Astrocyte of the hippocampus (primary cell): ENCODE measurements at regions not wholly inside any gene's neighbourhood (a gene's known extent, or its start where the extent isn't known, plus 50 kb on each side); places are given as distances from the start of the nearest gene placed in this dataset.
A peak's percentile ranks its signal among the peaks of the same experiment; 100 is the strongest.

Experiments used
- DNase-seq: peaks from one replicate; pipeline ENCODE4 v3.0.0; 2011; ENCODE audit warnings: low read depth, low spot score

DNA sequence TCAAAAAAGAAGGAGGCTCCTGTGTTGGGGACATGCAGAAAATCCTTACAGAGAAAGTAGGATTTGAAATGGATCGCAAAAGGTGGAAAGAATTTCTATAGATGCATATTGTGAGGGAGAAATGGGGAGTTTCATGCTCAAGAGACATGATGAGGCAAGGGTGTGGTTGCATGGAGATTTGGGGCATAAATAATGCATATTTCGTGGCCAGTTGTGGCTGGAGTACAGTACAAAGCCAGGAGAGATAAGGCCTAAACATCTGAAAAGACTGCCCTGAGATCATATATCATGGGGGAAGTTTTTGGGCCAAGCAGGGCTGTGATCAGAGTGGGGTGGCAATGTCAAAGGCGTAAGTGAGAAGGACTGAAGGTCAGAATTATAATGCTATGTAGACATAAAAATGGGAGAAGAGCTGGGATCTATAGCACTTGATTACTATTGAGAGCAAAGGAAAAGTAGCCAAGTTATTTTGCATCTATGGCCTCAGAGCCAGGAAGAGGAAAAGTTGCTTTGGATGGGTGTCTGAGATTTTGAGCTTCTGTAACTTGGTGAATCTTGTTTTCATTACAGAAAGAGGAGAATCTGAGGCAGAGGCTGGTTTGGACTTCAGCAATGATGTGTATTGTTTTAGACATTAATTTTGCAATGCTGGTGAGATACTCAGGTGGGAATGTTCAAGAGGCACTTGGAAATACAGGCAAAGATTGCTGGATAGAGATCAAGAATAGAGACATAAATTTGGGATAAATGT is 166.6 kb downstream of the INHBA start:
- peak; percentile 23 for DNase-seq

DNA sequence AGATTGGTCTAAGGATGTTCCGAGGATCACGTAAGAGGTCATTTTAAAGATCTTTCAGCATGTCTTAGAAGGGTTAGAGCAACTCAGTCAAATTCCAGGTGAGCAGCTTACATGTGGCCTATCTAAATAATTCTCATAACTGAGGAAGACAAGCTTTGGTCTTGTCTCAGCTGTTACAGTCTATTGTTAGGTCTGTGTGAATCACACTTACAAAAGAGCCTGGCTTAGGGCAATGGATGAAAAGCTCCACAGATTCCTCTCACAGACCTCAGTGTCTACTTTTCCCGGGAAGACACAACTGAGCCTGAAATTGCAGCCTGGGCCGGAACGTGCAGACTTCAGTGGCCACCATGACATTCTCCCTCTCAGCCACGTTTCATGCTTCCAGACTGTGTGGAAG is 173.1 kb downstream of the INHBA start:
- DNase-seq = no peak

DNA sequence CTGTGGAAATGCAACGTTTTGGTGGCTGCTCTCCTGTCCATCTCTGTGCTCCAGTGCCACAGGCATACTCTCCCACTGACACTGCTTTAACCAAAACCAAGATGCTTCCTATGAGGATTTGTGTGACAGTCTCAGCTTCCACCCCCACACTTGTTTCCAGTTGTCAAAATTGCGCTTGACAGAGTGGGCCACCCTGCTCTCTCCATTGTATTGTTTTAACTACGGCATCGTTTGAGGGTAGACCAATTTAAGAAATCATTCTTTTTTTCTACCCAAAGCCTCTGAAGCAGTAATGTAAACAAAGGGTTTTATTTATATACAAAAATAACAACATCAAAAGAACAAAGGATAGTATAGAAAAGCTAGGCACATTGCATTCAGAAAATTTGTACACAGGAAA is 178.0 kb downstream of the INHBA start:
- DNase-seq = no peak

DNA sequence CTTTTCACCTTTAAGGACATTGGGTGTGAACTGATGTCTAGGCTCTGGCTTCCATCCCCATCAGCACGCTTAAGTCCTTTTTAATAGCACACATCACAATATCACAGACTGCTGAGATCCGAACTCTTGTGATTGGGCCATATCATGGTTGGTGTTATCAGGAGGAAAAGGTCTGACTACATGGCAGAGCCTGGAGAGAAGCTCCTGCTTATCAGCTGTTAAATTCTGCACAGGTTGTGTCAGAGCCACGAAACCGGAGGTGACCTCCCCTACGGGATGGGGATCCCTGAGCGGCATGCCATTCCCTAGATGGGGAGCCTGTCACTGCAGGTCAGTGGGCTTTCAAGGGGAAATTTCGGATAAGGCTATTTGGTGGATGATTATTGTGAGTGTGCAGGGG is 182.4 kb downstream of the INHBA start:
- DNase-seq = no peak

DNA sequence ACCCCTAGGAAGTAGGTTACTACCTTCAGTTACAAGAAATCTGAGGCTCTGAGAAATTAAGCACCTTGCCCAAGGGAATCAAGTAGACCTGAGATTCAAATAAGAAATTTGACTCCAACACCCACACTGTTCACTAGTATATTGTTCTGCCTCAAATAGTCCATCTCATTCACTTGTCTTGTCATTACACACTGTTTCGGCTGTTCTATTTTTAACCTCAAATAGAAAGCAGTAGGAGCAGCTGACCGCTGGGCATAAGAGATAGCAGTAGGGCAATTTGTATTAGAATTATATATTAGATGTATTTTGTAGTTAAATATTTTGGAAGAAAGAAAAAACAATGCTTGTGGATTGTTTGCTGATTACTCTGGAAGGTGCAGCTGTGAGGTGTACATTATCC is 185.1 kb downstream of the INHBA start:
- DNase-seq = no peak

DNA sequence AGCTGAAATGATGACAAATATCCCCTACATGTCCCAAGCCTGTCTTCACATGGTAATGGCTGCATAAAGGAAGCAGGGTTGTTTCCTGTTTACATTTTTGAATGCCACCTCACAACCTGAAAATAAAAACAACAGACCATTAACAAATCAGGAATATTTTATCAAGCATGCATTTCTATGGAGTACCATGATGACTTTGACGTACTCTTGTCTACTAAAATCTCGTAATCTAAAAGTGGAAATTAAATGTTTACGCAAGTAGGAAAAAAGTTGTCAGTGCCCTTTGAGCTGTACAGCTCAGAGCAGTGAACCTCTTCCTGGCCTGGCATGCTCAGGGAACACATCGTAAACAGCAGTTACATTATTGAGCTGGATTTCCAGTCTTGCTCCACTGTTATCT is 194.1 kb downstream of the INHBA start:
- no peak for DNase-seq

DNA sequence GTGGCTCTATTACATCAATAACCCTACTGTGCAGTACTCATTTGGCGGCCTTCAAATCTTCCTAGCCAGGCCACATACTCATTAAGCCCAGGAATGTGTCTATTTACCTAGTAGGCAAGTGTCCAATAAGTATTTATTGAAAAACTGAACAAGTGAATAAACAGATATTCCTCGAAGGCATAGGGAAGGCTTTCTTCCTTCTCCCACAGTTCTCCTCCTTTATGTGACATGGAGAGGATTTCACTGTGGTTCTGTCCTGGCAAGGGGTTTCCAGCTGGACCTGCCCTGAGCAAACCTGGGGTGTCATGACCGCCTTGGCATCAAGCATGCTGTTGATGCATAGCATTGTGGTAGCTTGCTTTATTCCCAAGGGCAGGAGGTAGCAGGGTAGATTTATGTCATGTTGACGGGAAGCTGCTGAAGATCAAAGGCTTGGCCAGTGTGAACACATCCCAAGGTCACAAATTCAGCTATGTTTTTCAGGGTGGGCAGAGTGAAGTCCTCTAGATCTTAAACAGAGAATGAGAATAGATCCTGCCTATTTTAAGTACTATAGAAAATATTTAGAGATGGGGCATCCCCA is 195.1 kb downstream of the INHBA start:
- no peak for DNase-seq

DNA sequence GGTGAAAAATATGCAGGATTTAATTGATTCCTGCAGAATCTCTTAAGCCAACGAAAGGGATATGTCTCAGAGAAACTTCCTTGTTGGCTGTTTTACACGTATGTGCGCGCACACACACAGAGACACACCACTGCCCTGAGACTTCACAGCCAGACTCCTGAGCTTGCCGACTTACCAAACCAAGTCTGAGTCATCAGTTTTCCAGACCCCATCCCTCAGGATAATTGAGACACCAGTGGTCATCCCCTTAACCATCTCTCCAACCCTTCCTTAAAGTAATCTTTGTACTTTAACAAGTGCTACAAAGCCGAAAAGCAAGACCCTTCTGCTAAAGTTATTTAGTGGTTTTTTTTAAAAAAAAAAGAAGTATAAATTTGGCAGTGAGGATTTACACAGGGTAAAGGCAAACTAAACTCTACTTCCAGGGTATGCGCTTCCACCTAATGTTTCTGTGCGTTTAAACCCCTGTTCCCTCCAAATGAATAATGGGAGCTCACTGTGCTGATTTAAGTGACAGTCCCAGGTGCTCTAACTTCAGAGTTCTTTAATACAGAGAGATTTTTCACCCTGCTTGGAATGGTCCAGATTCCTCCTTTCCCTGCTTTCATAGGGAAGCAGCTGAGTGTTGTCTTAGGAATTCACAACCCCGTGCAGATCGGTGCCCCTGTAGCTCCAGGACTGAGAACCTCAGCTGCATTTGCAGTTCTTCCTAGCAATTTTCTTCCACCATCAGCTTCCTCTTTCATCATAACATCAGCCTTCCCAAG is 198.5 kb downstream of the INHBA start:
- no peak for DNase-seq

DNA sequence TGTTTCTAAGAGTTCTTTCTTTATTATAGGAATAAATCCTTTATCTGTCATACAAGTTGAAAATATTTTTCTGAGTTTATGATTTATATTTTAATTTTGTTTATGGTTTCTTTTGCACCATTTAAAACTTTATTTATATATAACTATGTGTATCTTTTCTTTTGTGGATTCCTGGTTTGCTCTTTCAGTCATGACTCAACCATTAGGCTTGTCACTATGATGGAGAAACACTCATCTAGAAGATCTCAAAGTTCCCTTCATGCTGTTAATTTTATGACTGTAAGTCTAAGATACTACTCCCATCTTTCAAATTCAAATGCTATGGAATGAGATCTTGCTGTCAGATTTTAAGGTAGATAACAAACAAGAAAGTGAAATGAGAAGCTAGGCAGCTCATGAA is 199.5 kb downstream of the INHBA start:
- DNase-seq = peak; percentile 13

DNA sequence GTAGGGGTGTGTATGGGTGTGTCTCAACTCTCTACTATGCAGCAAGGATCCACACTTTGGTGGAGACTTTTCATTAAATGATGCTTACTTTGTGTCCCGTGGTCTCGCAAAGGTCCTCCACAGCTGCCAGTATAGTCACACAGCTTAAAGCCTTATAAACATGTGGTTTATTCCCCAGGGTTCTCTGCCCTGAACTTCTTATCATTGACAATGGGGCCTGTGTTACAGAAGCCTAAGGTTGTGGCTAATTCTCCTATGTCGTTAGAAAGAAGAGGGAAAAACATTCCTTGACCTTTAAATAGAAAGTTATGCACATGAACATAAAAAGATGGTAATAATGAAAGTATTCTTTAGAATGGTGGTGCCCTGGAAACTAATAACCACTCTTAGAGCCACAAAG is 201.4 kb downstream of the INHBA start:
- no peak for DNase-seq

DNA sequence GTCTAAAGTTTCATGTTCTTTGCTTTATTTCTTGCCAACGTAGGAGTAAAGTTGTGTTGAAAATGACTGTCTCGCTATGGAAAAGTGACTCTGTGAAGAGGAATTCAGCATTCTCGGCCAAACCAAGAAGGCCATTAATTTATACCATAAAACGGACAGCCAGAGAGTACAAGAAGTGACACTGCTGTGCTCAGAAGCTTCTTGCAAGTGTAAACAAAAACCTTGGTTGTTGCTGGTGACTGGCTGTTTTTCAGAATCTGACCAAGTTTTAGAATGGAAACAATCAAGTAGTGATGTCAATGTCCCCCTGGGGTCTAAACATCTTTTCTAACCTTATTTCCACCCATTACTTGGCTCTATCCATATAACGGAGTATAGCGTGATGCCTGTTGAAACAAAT is 201.9 kb downstream of the INHBA start:
- DNase-seq = no peak

DNA sequence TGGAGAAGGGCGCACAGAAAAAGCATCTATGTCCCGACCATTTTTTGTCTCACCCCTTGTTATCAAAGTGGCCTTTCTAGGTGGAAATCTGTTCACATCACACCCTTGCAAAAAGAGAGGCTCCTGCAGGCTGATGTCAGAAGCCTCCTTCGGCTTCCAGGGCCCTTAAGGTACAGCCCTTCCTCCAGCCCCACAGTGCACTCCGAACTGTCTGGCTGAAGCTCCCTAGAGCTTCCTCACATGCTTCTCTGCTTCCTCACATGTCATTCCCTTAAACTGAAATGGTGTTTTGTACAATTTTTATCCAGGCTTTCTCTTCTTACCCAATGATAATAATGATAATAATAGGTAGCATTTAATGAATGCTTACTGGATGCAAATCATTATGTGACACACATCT is 210.3 kb downstream of the INHBA start:
- DNase-seq = no peak

DNA sequence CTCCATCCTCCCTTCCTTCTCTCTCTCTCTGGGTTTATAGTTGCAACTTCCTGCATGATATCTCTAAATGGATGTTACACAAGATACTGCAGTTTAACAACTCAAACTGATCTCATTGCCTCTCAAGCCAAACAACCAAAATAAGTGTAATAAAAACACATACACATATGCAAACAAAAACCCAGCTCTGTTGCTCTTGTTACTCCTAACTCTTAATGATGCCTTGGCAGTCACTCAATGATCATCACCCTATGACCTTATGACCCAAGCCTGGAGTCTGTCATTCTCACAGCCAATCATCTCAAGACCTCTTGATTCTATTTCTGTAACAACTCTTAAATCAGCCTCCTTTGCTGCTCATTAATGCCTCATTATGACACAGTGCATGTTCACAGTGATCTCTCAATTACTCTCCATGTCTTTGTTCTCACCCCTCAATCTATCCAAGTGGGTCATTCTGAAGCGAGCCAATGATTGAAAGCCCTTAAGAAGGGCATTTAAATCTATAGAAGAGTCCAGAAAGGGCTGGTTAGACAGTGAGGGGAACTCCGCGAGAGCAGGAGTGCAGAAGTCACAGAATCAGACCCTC is 210.9 kb downstream of the INHBA start:
- DNase-seq = no peak

DNA sequence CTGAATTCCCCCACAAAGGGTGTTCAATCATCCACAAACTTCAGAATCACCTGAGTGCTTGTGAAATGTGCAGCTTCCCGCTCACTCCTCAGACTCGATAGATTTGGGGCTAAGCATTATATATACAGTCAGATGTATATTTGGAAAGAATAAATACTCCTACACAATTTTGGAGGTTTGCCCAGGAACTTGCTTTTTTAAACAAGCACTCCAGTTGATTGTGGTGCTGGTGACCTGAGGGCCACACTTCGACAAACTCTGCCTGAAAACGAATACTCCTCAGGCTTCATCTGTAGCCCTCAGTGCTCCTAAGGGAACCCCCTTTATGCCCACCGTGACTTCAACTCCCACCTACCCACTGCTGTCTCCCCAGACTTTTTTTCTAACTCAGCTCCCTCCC is 211.6 kb downstream of the INHBA start:
- DNase-seq = no peak

DNA sequence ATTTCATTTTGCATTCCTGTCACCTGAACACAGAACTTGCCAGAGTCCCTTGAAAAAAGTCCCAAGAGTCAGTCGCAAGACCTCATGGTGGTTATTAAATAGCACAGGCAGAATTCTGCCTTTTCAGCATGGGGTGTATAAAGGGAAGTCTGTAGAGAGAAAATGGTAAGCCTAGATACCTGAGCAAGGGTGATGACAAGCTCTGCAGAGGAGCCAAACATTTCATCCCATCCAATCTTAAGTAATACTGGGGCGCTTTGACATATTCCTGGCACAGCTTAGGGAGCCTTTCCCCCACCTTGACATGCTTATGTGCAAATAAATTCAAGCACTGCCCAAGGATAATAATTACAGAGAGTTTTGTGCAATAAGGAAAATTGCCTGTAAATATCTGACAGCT is 213.0 kb downstream of the INHBA start:
- no peak for DNase-seq

DNA sequence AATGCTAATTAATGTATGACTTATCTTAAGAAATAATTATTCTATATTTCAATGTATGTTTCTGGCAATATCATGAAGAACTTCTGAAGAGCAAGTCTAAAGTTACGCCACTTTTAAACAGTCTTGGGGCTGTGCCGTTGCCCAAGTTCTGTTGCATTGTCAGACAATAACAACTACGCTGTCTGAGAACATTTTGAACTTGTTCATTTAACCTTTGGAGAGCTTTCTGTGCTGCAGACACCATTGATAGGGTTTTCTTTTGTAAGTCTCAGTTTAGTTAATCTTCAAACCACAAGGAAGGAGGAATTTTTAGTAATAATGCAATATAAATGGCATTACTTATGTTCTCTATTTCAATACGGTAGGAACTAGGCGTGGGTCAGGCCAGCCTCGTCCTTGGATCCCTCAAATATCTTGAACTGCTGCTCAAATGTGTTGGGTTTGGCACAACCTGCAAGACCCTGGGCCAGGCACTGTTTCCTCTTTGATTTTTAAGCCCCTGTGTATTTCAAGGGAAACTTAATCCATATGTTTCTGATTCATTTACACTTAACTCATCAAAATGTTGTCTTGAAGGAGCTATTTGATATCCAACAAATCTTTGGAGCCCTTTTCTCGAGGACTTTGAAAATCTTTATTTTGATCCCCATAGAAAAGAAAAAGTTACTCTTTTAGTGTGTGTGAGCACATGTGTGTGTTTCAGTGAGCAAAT is 215.5 kb downstream of the INHBA start:
- no peak for DNase-seq

DNA sequence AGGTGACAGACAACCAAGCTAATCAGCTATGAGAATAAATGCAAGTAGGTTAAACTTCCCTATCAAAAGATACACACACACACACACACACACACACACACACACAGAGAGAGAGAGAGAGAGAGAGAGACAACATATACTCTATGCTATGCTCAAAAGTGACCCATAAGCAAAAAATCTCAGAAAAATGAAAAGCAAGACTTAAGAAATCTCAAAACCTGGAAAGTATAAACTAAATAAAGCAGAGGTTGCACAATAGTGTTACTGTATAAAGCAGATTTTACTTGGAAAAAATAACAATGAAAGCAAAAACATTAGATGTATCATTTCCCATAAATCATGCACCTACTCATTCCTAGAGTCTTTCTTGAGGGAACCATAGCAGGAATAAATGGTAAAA is 221.5 kb downstream of the INHBA start:
- no peak for DNase-seq

DNA sequence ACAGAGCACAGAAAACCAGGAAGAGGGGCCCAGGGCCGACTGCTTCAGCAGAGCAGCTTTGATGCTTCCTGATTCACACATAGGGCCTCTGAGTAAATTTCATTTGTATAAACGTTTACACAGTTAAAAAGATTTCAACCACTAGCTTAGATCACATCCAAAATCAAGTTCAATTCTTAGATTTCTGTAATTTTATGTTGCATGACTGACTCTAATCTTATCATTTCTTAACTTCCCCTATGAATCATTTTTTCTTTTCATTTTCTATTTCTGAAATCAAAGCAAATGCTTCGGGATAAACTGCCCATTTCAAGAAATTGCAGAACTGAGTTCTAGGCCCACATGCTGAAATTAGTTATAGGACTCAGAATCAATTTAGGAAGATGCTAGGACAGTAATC is 224.7 kb downstream of the INHBA start:
- no peak for DNase-seq

DNA sequence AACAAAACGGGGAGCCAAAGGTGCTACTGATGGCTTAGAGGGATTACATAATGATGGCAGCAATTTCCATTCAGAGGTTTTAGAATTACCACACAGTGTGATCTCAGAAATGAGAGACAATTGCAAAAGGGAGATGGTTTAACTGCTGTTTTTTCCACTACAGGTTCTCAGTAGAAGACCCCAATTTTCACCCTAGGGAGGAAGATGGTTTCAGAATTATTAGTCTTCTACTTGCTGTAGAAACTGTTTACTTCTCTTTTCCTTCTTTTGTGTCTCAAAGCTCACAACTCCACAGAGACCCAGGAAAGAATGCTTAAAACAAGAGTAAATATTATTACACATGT is 226.5 kb downstream of the INHBA start:
- DNase-seq = no peak

DNA sequence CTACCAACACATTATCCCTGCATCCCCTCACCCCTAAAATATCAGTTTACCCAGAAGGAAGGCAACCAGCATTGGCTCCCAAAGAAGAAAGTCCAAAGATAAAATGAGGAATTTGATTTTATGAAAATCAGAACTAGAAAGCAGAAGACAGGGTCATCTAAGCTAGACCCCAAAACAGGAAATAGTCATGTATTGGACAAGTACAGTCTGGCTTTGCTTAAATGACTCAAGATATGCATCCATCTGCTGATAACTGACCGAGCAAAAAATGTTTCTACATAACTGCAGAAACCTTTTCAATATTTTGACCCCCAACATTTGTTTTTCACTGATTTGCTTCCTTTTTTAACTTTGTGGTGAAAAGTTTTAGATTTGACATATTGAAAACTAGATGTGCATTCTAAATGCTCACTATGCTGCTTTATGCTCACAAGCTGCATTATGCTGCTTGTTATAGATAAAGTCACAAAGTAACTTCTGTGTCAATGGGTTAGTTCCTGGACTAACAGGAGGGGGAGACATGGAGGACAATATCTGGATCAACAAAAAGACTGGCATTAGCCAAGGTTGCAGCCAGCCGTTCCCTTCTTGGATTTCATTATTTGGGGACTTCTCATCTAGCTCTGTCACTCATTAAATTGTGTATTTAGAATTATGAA is 227.0 kb downstream of the INHBA start:
- DNase-seq = no peak

DNA sequence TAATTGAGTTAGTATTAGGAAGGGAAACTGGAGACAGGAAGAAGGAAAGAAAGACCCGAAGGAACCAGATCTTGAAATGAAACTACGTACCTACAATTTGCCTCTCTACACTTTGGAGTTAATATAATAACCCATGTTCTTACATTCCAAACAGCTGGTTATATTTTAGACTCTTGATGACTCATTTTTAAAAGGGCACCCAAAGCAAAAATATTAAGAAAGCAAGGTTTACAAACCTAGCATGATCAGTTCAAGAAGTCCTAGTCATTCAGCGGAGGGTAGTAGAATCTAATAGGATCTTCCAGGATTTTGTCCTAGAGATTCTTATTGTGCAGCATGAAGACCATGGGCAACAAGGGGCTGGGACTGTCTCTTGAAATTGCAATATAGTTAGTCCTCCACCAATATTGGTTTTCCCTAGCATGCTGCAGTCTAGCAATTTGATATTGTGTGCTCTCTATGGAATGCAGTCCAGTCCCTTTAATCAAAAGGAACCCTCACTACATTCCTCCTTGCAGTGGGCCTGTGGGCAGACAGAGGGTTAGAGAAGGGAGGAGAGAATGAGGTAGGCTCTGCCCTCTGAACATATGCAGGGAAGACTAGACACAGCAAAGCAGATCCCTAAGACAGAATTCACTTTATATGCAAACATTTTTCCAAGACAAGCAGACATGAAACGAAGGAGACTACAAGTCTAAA is 230.3 kb downstream of the INHBA start:
- peak; percentile 41 for DNase-seq
